HS-27A (cell line): ENCODE measurements at regions not wholly inside any gene's neighbourhood (a gene's known extent, or its start where the extent isn't known, plus 50 kb on each side); places are given as distances from the start of the nearest gene placed in this dataset.
"Not testable (repeated sequence)": the region's sequence is repeated elsewhere in the genome, so short reads cannot be mapped to it uniquely, and the experiment has no call there.

Experiments
- DNase-seq: peaks from one replicate; pipeline ENCODE4 v3.0.0-alpha.2; 2012; ENCODE audit warnings: low read depth, missing footprints

- DNase-seq, result peak; percentile 52
Measured at GRCh38 chr2:220779931-220780330, 792.2 kb downstream of the EPHA4 start.

- no peak for DNase-seq
Measured at GRCh38 chr2:220781622-220782241, 790.4 kb downstream of the EPHA4 start.

DNA sequence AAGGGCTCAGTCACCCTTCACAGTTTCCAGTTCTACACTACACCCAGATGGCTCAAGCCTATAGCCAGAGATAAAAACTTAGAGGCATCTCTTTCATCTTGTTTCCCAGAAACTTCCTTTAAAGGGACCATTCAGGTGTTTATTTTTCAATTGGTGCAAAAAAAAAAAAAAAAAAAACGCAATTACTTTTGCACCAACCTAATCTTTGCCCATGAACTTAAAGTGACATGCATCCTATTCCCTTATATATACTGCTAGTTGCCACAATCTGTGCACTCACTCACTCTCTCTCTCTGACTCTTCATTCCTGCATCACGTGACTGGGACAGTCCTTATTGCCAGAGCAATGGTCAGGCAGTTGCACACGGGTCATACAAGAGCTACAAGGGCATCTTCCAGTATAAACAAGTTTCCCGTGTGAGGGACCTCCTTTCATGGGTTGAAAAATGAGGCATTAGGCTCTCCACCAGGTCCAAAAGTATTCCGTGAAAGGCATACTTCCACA lies 789.4 kb downstream of the EPHA4 start:
- DNase-seq, result no peak

GRCh38 chr2:220783671-220784070 lies 788.4 kb downstream of the EPHA4 start:
- no peak for DNase-seq

DNA sequence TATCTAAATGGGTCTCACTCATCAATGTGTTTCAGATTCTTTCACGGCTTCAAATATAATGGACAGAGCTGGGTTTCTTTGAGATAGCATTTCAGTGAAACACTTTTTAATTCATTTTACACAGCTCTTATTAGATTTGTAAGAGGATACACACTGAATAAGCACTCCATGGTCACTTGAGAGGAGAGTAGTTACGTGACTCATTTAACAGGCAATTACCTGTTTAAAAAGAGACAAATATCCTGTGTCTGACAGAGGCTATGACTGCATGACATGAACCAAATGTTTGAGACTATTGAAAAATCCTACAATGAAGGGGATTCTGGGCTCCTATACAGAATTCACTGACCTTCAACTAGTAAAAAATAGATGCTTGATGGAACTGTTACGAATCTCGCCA lies 786.9 kb downstream of the EPHA4 start:
- DNase-seq, result no peak

DNA sequence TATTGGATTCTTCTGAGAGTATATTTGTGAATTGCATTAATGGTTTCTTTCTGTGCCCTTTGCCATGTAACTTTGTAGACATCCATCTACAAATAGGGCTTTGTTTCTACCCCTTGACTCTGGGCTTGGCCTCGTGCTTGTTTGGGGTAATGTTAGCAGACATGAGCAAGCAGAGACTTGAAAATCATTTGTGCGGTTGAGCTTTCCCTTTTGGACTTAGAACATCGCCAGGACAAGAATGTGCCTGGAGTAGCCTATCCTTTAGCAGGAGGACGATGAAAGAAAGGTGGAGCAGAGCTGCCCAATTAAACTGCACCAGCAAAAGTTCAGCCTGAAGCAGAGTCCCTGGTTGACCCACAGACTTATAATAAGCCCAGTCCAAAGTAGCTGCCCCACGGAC lies 785.9 kb downstream of the EPHA4 start:
- DNase-seq, result no peak

- no peak for DNase-seq
Measured at GRCh38 chr2:220787251-220787650, 784.9 kb downstream of the EPHA4 start.

DNA sequence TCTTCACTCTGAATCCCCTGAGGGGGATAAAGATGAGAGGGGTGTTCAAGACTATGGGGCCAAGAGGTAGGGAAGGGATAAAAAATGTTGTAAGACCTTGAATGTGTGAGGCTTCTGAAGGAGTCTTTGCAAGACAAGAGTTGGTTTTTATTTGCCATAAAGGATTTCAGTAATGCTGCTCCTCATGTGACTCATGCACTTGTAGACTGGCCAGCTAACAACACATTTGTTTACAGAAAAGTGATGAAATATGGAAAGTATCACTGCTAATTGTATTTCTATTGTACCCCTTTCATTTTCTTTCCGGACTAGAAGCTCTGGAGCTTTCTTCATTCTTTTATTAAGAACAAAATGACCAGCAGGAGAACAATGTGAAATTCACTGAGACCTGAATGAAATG lies 782.1 kb downstream of the EPHA4 start:
- no peak for DNase-seq

- DNase-seq, result no peak
Measured at GRCh38 chr2:220795705-220796104, 776.4 kb downstream of the EPHA4 start.

GRCh38 chr2:220811115-220811514 lies 761.0 kb downstream of the EPHA4 start:
- no peak for DNase-seq

GRCh38 chr2:220811952-220812570 lies 760.0 kb downstream of the EPHA4 start:
- DNase-seq, result peak; percentile 19

DNA sequence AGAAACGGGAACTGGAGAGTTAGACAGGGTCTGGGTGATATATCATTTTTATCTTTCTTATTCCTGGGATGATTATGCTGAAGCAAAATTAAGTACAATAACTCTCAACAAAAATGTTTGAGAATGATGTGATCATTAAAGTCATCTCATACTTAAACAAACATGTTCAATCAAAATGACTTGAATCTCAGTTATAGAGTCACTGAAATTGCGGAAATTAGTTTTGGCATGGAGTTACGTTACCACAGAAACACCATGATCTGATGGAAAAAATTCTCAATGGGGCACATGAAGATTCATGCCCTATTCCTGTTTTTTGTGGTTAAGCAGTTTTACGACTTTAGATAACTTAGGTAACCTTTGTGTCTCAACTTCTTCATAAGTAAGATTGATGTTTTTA lies 757.7 kb downstream of the EPHA4 start:
- no peak for DNase-seq

DNA sequence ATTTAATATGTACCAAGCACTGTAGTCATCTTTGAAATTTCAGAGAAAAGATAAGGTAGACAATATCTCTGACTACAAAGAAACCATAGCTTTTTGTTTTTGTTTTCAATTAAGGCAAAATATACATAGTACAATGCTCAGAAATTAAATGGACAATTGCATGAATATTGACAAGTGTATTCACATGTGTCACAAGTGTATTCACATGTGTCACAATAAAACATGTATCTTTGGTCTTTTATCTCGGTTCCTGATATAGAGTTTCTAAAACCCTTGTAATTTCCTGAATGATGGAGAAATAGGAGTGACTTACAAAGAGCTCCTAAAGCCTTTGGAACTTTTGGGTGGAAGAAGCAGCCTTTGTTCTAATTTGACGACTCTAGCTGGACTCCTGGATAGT lies 756.4 kb downstream of the EPHA4 start:
- no peak for DNase-seq

GRCh38 chr2:220821683-220822082 lies 750.4 kb downstream of the EPHA4 start:
- no peak for DNase-seq

DNA sequence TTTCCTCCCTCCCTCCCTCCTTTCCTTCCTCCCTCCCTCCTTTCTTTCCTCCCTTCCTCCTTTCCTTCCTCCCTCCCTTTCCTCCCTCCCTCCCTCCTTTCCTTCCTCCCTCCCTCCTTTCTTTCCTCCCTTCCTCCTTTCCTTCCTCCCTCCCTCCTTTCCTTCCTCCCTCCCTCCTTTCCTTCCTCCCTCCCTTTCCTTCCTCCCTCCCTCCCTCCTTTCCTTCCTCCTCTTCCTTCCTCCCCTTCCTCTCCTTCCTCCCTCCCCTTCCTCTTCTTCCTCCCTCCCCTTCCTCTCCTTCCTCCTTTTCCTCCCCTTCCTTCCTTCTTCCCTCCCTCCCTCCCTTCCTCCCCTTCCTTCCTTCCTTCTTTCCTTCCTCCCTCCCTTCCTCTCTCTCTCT lies 748.5 kb downstream of the EPHA4 start:
- DNase-seq, result not testable (repeated sequence)

- DNase-seq, result no peak
Measured at GRCh38 chr2:220833446-220833845, 738.7 kb downstream of the EPHA4 start.

DNA sequence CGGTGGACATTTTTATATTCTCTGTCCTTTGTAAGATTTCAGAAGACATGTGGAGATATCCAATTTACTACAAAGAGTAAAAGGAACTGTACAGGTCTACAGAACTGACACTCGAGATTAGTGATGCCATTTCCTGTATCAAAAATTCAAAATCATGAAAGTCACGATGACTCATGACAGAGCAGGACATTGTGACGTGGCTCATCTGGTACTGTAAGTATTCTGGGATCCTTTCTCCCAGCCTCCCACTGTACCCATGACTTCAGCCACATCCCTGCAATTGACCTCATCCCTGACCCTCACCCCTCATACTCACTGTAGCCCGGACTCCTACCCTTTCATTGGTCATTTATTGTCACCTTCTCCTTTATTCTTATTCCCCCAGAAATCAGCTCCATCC lies 736.5 kb downstream of the EPHA4 start:
- DNase-seq, result no peak

DNA sequence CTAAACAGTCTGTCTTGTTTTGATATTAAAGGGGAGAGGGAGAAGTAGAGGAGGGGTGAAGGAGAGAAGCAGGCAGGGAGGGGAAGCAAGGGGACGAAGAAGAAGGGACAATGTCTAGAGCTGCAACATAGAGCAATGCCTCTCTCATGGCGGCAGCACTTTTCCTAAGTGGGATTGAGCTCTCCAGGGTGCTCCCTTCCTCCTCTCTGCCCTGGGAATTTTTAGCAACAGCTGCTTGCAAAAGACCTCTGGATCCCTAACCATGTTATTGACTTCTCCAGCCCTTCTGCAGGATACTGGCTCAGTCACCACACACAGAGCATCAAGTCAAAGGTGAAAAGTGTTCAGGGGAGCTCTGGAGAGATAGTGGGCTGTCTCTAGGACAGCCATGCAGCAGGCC lies 734.9 kb downstream of the EPHA4 start:
- DNase-seq, result no peak

DNA sequence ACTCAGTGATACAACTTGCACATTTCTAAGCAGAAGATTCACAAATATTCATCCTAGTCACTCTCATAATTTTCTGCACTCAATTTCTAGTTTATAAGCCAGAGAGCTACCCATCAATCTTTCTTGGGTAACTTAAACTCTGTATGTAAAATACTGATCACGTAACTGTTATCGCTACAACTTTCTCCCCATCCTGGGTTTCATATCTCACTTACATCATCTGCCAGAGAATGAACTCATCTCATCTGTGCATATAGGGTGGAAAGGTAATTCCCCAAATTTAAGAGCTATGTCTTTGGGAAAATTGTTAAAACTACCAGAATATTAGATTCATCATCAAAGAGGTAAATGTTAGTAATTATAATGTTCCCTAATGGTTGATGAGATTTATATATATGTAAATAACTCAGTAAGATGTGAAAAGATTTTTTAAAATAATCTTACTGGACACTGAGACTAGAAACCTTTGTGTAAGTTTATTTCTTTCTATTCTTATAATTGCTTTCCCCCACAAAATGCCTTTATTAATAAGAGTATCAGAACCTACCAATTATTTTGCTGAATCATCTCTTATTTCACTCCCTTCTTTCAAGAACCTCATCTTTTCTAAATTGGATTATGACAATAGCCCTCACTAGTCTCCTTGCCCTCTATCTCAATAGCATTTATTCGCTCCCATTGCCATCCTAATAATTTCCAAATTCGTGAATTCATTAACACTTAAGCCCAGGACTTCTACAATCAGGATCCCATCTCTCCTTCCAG lies 729.0 kb downstream of the EPHA4 start:
- DNase-seq, result no peak

- DNase-seq, result no peak
Measured at GRCh38 chr2:220845766-220846273, 726.3 kb downstream of the EPHA4 start.

DNA sequence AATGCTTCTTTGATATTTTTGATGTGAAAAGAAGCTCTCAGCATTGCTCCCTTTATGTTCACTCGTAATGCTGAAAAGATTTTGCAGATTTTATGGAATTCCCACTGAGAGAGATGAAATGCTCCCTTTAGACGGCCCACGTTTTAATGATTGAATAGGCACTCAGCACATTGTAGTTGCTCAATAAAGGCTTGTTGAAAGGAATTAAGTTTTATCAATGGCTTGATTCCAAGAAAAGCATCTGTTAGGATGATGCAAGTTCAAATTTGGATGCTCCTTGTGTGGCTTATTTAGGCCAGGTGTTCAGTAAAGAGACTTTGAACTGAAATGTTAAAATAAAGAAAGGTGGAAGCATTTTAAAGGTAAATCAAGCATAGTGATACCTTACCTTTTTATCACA lies 725.1 kb downstream of the EPHA4 start:
- DNase-seq, result no peak

DNA sequence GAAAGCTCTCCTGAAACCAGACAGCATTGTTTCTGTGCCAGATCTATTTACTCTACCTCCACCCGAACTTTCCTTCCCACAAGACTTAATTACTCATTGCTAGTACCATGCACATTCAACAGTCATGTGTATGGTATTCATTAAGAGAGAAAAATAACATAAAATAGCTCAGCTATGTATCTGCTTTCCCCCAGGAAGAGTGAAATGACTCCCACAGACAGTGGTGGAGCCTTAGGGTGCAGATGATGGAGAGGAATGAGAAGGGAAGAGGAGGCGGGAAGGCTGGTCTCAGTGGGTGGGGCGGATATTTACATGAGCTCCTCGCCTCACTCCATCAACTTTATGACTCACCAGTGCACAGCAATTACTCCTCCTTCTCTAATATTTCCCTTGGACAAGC lies 724.5 kb downstream of the EPHA4 start:
- DNase-seq, result peak; percentile 53

DNA sequence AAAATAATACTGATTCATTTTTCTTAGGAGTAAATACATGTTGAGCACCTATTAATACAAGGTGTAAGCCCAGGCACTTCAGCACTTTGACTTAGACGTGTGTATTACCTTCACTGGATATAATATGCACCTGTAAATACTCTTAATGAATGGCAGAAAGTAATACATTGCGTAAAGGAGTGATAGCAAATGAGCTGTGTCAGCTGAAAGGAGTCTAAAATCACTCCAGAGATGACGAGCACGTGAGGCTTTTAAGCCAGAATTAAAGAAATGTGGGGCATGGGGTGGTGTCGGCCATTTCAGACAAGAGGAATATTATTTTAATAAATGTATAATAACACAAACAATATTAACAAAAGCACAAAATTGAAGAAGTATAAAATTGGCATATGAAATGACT lies 722.7 kb downstream of the EPHA4 start:
- DNase-seq, result no peak
